HUDEP-2 (cell line): ENCODE measurements at regions not wholly inside any gene's neighbourhood (a gene's known extent, or its start where the extent isn't known, plus 50 kb on each side); places are given as distances from the start of the nearest gene placed in this dataset.
"Not testable (repeated sequence)": the region's sequence is repeated elsewhere in the genome, so short reads cannot be mapped to it uniquely, and the experiment has no call there.

Experiments
- DNase-seq, 76 experiments: peaks; one replicate each; lab custom pipeline; 2025; ENCODE audit not compliant: unreplicated experiment in 76 of 76; lab: John Stamatoyannopoulos, UW

- no peak for DNase-seq
These were observed 201.6 kb upstream of the NANOGP8 start for GRCh38 chr15:35286721-35287120.

GRCh38 chr15:35282965-35283496 is 197.9 kb upstream of the NANOGP8 start:
- DNase-seq: no peak

GRCh38 chr15:35281515-35281914 is 196.4 kb upstream of the NANOGP8 start:
- no peak for DNase-seq

GRCh38 chr15:35279811-35280210 is 194.7 kb upstream of the NANOGP8 start:
- DNase-seq: no peak

- no peak for DNase-seq
These were observed 186.4 kb upstream of the NANOGP8 start for GRCh38 chr15:35271371-35272043.

DNA sequence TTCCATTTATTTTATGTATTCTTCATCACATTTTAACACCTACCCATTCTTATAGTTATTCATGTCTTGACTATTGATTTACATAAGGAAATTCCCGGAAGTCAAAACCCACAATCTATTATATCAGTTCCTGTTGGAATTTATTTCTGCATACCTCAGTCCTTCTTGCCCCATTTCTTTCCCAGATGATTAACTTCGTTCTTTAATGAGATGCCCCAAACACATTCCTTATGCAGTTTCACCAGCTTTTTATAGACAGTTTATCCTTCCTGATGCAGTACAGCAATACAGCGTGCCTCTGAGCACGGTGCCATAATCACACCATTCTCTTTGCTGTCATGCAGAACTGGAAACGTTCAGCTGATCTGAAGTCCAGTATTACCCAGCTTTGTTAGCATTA is 175.8 kb upstream of the NANOGP8 start:
- DNase-seq: no peak

DNA sequence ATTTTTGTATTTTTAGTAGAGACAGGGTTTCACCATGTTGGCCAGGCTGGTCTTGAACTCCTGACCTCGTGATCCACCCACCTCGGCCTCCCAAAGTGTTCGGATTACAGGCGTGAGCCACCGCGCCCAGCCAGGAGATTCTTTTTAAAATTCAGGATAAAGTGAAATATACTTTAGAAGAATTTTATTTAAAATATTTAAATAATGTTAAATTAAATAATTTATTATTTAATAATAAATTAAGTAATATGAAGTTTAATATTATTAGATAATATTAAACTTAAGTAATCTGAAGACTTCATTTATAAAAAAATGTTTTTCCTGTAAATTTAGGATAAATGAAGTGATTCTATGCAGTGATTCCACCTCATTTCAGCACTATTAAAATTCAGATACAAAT is 175.2 kb upstream of the NANOGP8 start:
- DNase-seq: not testable (repeated sequence)

- DNase-seq: no peak
These were observed 171.5 kb upstream of the NANOGP8 start for GRCh38 chr15:35256551-35256950.

DNA sequence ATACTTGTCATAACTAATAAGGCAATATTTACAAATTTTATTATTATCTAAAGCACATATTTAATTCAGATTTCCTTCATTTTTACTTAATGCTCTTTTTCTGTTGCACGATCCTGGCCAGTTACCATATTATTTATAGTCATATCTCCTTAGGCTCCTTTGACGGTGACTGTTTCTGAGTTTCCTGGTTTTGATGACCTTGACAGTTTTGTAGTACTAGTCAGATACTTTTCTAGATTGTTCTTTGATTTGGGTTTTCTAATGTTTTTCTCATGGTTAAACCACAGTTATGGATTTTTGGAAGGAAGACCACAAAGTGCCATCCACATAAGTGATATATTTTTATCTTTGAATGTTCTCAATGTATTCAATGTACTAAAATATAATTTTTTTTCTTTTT is 171.0 kb upstream of the NANOGP8 start:
- no peak for DNase-seq

- DNase-seq: not testable (repeated sequence)
These were observed 169.8 kb upstream of the NANOGP8 start for GRCh38 chr15:35254908-35255307.

GRCh38 chr15:35254062-35254461 is 169.0 kb upstream of the NANOGP8 start:
- DNase-seq: no peak

DNA sequence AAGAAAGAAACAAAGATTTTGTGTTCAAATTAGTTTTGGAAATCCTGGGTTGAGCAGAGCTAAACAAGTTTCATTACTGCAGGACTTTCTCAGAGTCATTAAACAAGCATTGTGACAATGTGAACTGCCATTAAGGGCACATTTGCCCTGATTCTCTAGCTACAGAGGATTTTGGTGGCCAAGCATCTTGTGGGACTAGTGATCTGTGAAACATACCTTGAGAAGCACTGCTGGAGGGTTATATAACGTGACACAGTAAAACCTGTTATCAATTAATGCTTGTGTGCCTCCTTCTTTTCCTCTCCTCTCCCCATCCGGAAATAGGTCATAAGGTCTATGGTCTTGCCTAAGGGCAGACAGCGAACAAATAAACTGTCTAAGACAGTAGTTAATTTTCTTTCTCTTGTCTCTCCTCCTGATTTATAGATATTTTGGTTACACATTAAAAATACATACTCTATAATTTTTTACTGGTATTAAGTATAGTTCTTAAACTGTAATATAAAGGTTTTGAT is 167.3 kb upstream of the NANOGP8 start:
- DNase-seq: no peak

DNA sequence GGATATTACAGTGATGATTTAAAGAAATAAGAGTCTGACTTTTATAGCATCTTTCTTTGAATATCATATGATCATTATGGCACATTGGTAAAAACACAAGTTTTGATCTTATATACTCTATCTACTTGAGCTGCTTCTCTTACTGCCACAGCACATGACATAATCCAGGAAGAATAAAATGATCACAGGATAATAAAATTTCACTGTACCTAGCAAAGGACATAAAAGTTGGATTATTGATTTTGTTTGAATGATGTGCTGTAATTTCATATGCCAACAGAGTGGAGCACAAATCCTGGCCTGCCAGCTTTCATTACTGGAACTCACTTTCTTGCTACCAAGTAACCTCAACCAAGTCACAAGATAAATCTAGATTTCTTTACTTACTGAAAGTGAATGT is 162.1 kb upstream of the NANOGP8 start:
- no peak for DNase-seq

DNA sequence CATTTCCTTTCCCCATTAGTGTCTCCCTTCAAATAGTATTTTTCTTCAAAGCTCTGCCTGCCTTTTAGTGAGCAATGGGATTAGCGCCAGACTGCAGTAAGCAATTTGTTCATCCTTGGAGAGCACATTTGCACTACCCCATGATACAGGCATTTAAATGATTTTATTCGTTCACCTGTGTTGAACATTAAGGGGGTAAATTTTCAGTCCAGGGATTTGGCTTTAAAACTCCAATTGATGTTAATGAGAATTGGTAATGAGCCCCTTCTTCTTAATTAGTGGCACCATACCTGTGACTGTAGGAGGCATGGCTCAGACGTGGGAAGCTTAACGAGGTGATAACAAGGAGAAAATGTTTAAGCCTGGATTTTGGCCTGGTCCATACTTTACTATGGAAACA is 161.4 kb upstream of the NANOGP8 start:
- no peak for DNase-seq

DNA sequence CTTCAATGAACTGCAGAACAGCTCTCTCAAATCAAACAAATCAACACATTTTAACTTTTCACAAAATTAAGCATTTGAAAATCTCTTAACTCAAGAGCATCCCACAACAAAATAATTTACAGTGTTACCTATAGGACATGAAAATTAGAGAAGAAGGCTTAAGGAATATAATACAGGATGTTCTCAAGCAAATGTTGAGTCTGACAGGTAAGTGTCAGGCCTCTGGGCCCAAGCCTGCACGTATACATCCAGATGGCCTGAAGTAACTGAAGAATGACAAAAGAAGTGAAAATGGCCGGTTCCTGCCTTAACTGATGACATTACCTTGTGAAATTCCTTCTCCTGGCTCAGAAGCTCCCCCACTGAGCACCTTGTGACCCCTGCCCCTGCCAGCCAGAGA is 160.6 kb upstream of the NANOGP8 start:
- not testable (repeated sequence) for DNase-seq

GRCh38 chr15:35244227-35244626 is 159.1 kb upstream of the NANOGP8 start:
- no peak for DNase-seq

DNA sequence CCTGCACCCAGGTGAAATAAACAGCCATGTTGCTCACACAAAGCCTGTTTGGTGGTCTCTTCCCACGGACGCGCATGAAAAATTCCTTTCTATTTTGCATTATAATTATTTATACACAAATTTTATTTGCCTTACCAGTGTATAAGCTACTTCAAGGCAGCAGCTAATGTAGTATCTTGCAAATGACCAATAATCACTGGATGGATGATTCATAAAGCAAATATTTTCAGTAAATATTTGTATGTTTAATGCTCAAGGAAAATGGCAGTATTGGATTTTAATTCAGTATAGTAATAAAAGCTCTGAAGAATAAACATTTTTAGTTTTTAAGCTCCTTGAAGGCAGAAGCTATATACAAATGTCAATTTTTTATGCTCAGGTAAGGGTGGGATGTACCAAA is 158.7 kb upstream of the NANOGP8 start:
- DNase-seq: no peak

GRCh38 chr15:35239693-35240092 is 154.6 kb upstream of the NANOGP8 start:
- DNase-seq: not testable (repeated sequence)

- DNase-seq: not testable (repeated sequence)
These were observed 153.4 kb upstream of the NANOGP8 start for GRCh38 chr15:35238448-35238847.

GRCh38 chr15:35229085-35229484 is 144.0 kb upstream of the NANOGP8 start:
- DNase-seq: no peak

DNA sequence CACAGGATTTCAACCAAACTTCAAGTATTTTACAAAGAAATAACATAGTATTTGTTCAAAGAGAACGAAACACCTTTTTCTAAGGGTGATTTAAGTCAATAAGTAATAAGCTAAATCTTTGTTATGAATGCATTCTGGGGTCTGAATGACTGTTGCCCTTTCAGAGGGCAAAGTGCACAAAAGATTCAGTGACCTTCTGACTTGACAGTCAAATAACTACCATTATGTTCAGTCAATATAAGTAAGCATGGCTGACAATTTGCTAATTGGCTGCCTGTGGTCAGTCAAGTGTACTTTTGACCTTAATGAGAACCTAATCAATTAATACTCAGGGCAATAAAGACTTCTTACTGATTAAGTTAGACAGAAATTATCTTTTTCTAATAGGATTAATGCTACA is 133.1 kb upstream of the NANOGP8 start:
- no peak for DNase-seq

DNA sequence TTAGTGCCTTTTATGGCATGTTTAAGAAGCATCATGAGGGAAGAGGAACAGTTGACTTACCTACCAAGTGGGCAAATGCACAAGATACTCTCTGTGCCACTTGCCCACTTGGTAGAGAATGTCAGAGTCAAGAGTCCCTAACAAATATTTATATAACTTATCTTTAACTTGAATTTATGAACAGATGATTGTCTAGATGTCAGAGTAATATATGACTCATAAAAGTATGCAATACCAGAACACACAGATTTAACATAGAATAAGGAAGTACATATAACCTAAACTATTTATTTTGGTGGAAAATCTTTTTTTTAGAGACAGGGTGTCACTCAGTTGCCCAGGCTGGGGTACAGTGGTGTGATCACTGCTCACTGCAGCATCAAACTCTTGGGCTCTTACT is 130.0 kb upstream of the NANOGP8 start:
- no peak for DNase-seq
